HG03354 (cell line): ENCODE measurements at regions not wholly inside any gene's neighbourhood (a gene's known extent, or its start where the extent isn't known, plus 50 kb on each side); places are given as distances from the start of the nearest gene placed in this dataset.
"Not testable (repeated sequence)": the region's sequence is repeated elsewhere in the genome, so short reads cannot be mapped to it uniquely, and the experiment has no call there.

Source experiments
- ATAC-seq: cut with Tn5 transposase; IDR thresholded peaks from one replicate; pipeline ENCODE4 v1.9.1; 2021; ENCODE audit warnings: mild to moderate bottlenecking; ENCODE audit not compliant: unreplicated experiment, poor library complexity, severe bottlenecking

GRCh38 chr10:131019696-131020095 lies 291.8 kb downstream of the TCERG1L start:
- ATAC-seq = no peak

- no peak for ATAC-seq
Measured at GRCh38 chr10:131020775-131021174, 290.7 kb downstream of the TCERG1L start.

GRCh38 chr10:131021246-131021895 lies 290.1 kb downstream of the TCERG1L start:
- ATAC-seq = no peak

GRCh38 chr10:131021969-131022368 lies 289.6 kb downstream of the TCERG1L start:
- ATAC-seq = no peak

- ATAC-seq = no peak
Measured at GRCh38 chr10:131022369-131022768, 289.2 kb downstream of the TCERG1L start.

GRCh38 chr10:131022981-131023380 lies 288.5 kb downstream of the TCERG1L start:
- ATAC-seq = no peak

- ATAC-seq = no peak
Measured at GRCh38 chr10:131024259-131025131, 287.0 kb downstream of the TCERG1L start.

GRCh38 chr10:131025333-131025732 lies 286.2 kb downstream of the TCERG1L start:
- no peak for ATAC-seq

- no peak for ATAC-seq
Measured at GRCh38 chr10:131027256-131027655, 284.3 kb downstream of the TCERG1L start.

GRCh38 chr10:131031346-131031745 lies 280.2 kb downstream of the TCERG1L start:
- ATAC-seq = no peak

GRCh38 chr10:131032329-131033165 lies 279.0 kb downstream of the TCERG1L start:
- ATAC-seq = no peak

GRCh38 chr10:131033166-131034085 lies 278.1 kb downstream of the TCERG1L start:
- no peak for ATAC-seq

- ATAC-seq = no peak
Measured at GRCh38 chr10:131034451-131034850, 277.1 kb downstream of the TCERG1L start.

GRCh38 chr10:131035779-131036178 lies 275.7 kb downstream of the TCERG1L start:
- ATAC-seq = no peak

- ATAC-seq = no peak
Measured at GRCh38 chr10:131038056-131038455, 273.5 kb downstream of the TCERG1L start.

- no peak for ATAC-seq
Measured at GRCh38 chr10:131041031-131041430, 270.5 kb downstream of the TCERG1L start.

GRCh38 chr10:131041441-131041840 lies 270.1 kb downstream of the TCERG1L start:
- no peak for ATAC-seq

GRCh38 chr10:131042015-131042414 lies 269.5 kb downstream of the TCERG1L start:
- not testable (repeated sequence) for ATAC-seq
